ENCODE measurements at regions not wholly inside any gene's neighbourhood (a gene's known extent, or its start where the extent isn't known, plus 50 kb on each side); places are given as distances from the start of the nearest gene placed in this dataset.
"Not testable (repeated sequence)": the region's sequence is repeated elsewhere in the genome, so short reads cannot be mapped to it uniquely, and the experiment has no call there.

DNA sequence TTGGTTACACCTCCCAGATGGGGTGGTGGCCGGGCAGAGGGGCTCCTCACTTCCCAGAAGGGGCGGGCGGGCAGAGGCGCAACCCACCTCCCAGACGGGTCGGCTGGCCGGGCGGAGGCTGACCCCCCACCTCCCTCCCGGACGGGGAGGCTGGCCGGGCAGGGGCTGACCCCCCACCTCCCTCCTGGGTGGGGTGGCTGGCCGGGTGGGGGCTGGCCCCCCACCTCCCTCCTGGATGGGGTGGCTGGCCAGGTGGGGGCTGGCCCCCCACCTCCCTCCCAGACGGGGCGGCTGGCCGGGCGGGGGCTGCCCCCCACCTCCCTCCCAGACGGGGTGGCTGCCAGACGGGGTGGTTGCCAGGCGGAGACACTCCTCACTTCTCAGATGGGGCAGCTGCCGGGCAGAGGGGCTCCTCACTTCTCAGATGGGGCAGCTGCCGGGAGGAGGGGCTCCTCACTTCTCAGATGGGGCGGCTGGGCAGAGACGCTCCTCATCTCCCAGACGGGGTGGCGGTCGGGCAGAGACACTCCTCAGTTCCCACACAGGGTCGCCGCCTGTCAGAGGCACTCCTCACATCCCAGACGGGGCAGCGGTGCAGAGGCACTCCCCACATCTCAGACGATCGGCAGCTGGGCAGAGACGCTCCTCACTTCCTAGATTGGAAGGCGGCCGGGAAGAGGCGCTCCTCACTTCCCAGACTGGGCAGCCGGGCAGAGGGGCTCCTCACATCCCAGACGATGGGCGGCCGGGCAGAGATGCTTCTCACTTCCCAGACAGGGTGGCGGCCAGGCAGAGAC lies 148.0 kb downstream of the KLF8 start:
- TF ChIP-seq, protein P1, sequence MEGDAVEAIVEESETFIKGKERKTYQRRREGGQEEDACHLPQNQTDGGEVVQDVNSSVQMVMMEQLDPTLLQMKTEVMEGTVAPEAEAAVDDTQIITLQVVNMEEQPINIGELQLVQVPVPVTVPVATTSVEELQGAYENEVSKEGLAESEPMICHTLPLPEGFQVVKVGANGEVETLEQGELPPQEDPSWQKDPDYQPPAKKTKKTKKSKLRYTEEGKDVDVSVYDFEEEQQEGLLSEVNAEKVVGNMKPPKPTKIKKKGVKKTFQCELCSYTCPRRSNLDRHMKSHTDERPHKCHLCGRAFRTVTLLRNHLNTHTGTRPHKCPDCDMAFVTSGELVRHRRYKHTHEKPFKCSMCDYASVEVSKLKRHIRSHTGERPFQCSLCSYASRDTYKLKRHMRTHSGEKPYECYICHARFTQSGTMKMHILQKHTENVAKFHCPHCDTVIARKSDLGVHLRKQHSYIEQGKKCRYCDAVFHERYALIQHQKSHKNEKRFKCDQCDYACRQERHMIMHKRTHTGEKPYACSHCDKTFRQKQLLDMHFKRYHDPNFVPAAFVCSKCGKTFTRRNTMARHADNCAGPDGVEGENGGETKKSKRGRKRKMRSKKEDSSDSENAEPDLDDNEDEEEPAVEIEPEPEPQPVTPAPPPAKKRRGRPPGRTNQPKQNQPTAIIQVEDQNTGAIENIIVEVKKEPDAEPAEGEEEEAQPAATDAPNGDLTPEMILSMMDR (conservative IDR thresholded peaks at IDR 0.05; ENCODE audit: low read depth, low read length): not testable (repeated sequence)
- not testable (repeated sequence) for TF ChIP-seq EZH2 (IDR thresholded peaks at IDR 0.05; ENCODE audit: low read length, unreplicated experiment); EZH2phosphoT487 (IDR thresholded peaks at IDR 0.05; ENCODE audit: borderline replicate concordance, low read length)

Data from PC-3 (cell line).